ENCODE measurements at regions not wholly inside any gene's neighbourhood (a gene's known extent, or its start where the extent isn't known, plus 50 kb on each side); places are given as distances from the start of the nearest gene placed in this dataset.

DNA sequence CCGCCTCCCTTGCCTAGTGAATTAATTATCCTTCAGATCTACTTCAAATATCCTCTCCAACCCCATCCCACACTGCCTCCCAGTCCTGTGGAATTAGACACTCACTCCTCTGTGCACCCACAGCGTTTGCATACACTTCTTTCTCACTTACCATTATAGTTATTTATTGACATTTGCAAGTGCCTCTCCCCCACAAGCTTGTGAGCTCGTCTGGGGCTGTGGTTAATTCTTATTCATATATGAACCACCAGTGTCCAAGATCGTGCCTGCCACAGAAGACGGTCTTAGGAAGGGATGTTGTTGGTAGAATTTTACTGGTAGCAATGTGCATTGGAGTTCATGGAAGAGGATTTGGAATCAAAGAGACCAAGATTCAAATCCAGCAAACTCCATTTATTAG lies 68.1 kb upstream of the AOAH start:
- TF ChIP-seq DMAP1 (CRISPR knock-in tag; IDR thresholded peaks at IDR 0.05) (no peak), ZFP62 (CRISPR knock-in tag; IDR thresholded peaks at IDR 0.05) (no peak), STAG1 (CRISPR knock-in tag; IDR thresholded peaks at IDR 0.05) (no peak), ZNF382 (CRISPR knock-in tag; IDR thresholded peaks at IDR 0.05; ENCODE audit: borderline replicate concordance) (no peak), ZNF569 (CRISPR knock-in tag; IDR thresholded peaks at IDR 0.05; ENCODE audit: borderline replicate concordance) (no peak)

Data from HepG2 (cell line).